K562 (cell line): ENCODE measurements at regions not wholly inside any gene's neighbourhood (a gene's known extent, or its start where the extent isn't known, plus 50 kb on each side); places are given as distances from the start of the nearest gene placed in this dataset.

Experiments
- DPF2 ChIP-seq: fragments of 450-650 bp; IDR thresholded peaks from 2 replicates; pipeline ENCODE4 v1.6.1; 2016
- FIP1L1 ChIP-seq: fragments of 200-400 bp; formaldehyde crosslinking; IDR thresholded peaks from 2 replicates; pipeline ENCODE4 v1.6.1; 2018; ENCODE audit warnings: mild to moderate bottlenecking, low read depth, low read length; ENCODE audit not compliant: poor library complexity, severe bottlenecking
- FOS ChIP-seq: IDR thresholded peaks from 3 replicates; pipeline ENCODE4 v1.6.1; 2011; ENCODE audit not compliant: insufficient read length; ENCODE audit errors: extremely low read depth
- ILK ChIP-seq: fragments of 450-650 bp; IDR thresholded peaks from 2 replicates; pipeline ENCODE4 v1.6.1; 2016; ENCODE audit warnings: missing genetic modification characterization, low read depth, mild to moderate bottlenecking, missing compliant biosample characterization, moderate library complexity, borderline replicate concordance
- MAFG ChIP-seq: fragments of 450-650 bp; conservative IDR thresholded peaks from 2 replicates; pipeline ENCODE4 v1.6.1; 2016; ENCODE audit warnings: missing genetic modification characterization, missing compliant biosample characterization
- NCOA6 ChIP-seq: fragments of 450-650 bp; IDR thresholded peaks from 2 replicates; pipeline ENCODE4 v1.6.1; 2017; ENCODE audit warnings: mild to moderate bottlenecking
- PKNOX1 ChIP-seq: fragments of 450-650 bp; IDR thresholded peaks from 2 replicates; pipeline ENCODE4 v1.6.1; 2016
- REST ChIP-seq, 2 experiments: fragments of 450-650 bp; formaldehyde crosslinking in 1 of 2; IDR thresholded peaks; 2 replicates each; pipeline versions ENCODE4 v1.4.0 to v1.6.1; 2014 to 2020; ENCODE audit warnings: mild to moderate bottlenecking in 2 of 2, borderline replicate concordance in 1 of 2, low read depth in 1 of 2
- STAT5B ChIP-seq: fragments of 250-450 bp; sonication (Bioruptor Pico); IDR thresholded peaks from 2 replicates; pipeline ENCODE4 v1.8.0; 2021; ENCODE audit warnings: mild to moderate bottlenecking, inconsistent platforms
- TAF1 ChIP-seq: IDR thresholded peaks from 2 replicates; pipeline ENCODE4 v1.6.1; 2011; ENCODE audit warnings: mild to moderate bottlenecking, low read length, moderate library complexity; ENCODE audit not compliant: insufficient read depth, control insufficient read depth, severe bottlenecking; ENCODE audit errors: extremely low read depth
- TEAD4 ChIP-seq, 2 experiments: sonication (generic) in 1 of 2; formaldehyde crosslinking in 1 of 2; IDR thresholded peaks; 2 replicates each; pipeline versions ENCODE4 v1.6.1 to v1.8.0; 2012 to 2022; ENCODE audit warnings: borderline replicate concordance in 1 of 2, inconsistent platforms in 1 of 2, low read length in 1 of 2, mild to moderate bottlenecking in 1 of 2, missing genetic modification reagents in 1 of 2
- ZEB2 ChIP-seq: fragments of 450-650 bp; IDR thresholded peaks from 2 replicates; pipeline ENCODE4 v1.6.1; 2016
- ZFP91 ChIP-seq: sonication (generic); formaldehyde crosslinking; IDR thresholded peaks from 2 replicates; pipeline ENCODE4 v1.8.0; 2022; ENCODE audit warnings: mild to moderate bottlenecking, missing genetic modification reagents
- TF ChIP-seq, protein P1 (sequence below), 3 experiments: fragments of 200-800 bp in 1 of 3; sonication (Bioruptor generic) in 1 of 3; sonication (generic) in 1 of 3; formaldehyde crosslinking in 1 of 3; IDR thresholded peaks; 2 replicates each; pipeline versions ENCODE4 v1.6.1 to v1.8.0; 2016 to 2022; ENCODE audit warnings: mild to moderate bottlenecking in 2 of 3, missing compliant biosample characterization in 2 of 3, missing genetic modification characterization in 2 of 3, missing genetic modification reagents in 1 of 3
- TF ChIP-seq, protein P2 (sequence below): IDR thresholded peaks from 2 replicates; pipeline ENCODE4 v1.6.1; 2011; ENCODE audit not compliant: insufficient read length; ENCODE audit errors: extremely low read depth

DNA sequence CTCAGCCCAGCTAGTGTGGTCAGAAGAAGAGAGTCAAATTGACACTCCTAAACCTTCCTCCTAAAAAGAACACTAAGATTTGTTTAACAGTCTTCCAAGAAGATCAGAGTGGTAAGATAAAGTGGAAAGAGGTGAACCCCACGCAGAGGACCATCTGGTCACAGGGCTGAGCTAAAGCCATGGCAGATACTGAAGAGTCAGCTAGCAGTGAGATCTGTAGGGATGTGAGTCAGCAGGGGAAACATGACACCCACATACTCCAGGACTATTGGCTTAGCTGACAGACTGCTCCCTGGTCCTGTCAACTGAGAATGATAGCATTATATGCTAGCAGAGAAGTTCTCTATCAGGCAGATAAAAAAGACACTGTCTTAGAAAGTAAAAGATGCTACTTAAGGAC lies 269.4 kb upstream of the ALG10 start (continued):
- TF ChIP-seq, protein P1, sequence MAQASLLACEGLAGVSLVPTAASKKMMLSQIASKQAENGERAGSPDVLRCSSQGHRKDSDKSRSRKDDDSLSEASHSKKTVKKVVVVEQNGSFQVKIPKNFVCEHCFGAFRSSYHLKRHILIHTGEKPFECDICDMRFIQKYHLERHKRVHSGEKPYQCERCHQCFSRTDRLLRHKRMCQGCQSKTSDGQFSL (CRISPR knock-in tag; IDR thresholded peaks at IDR 0.05) = no peak
- TF ChIP-seq, protein P1 (tag; IDR thresholded peaks at IDR 0.05) = no peak
- no peak for TF ChIP-seq STAT5B (CRISPR knock-in tag)
- TF ChIP-seq ZEB2 = peak; percentile 36; the same call in 1 of the 2 replicates
- TF ChIP-seq, protein P2, sequence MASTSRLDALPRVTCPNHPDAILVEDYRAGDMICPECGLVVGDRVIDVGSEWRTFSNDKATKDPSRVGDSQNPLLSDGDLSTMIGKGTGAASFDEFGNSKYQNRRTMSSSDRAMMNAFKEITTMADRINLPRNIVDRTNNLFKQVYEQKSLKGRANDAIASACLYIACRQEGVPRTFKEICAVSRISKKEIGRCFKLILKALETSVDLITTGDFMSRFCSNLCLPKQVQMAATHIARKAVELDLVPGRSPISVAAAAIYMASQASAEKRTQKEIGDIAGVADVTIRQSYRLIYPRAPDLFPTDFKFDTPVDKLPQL = no peak
- TF ChIP-seq FOS = peak; percentile 12
- no peak for TF ChIP-seq TAF1
- no peak for TF ChIP-seq NCOA6
- TF ChIP-seq TEAD4 (IDR thresholded peaks at IDR 0.05; ENCODE audit: low read length) = 0 out of 2 replicates have a peak, but pooled peaks have one; percentile 11
- no peak for TF ChIP-seq TEAD4 (CRISPR knock-in tag; IDR thresholded peaks at IDR 0.05; ENCODE audit: borderline replicate concordance)
- TF ChIP-seq DPF2 = peak; percentile 67
- TF ChIP-seq PKNOX1 = peak; percentile 85
- TF ChIP-seq REST (IDR thresholded peaks at IDR 0.05; ENCODE audit: borderline replicate concordance) = no peak
- no peak for TF ChIP-seq REST (CRISPR knock-in tag; IDR thresholded peaks at IDR 0.05; ENCODE audit: low read depth)
- TF ChIP-seq MAFG (tag) = 0 out of 2 replicates have a peak, but pooled peaks have one; percentile 14
- TF ChIP-seq ILK (tag) = no peak
- no peak for TF ChIP-seq ZFP91
- TF ChIP-seq FIP1L1 = no peak
